ENCODE measurements at regions not wholly inside any gene's neighbourhood (a gene's known extent, or its start where the extent isn't known, plus 50 kb on each side); places are given as distances from the start of the nearest gene placed in this dataset.
"Not testable (repeated sequence)": the region's sequence is repeated elsewhere in the genome, so short reads cannot be mapped to it uniquely, and the experiment has no call there.

DNA sequence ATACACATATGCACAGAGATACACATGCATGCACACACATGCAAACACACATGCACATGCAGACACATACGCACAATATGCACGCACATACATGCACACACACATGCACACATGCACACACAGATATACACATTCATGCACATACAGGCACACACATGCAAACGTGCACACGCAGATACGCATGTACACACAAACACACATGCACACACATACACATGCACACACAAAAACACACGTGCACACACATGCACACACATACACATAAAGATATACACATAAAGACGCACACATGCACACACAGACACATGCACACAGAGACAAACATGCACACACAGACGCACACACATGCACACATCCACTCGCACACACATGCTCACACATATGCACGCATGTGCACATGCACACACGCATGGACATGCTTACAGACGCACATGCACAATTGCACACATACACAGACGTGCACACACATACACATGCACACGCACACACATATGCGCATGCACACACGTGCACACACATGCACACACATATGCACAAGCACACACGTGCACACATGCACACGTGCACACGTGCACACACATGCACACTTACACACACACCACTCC lies 145.2 kb downstream of the ADRA2C start:
- DNase-seq (no peak), ATAC-seq (no peak)
- in situ Hi-C loops (cut with MboI; ENCODE audit: low sequenced_read_pairs in 4 of 4): no loop called here
- TF ChIP-seq, protein P1, sequence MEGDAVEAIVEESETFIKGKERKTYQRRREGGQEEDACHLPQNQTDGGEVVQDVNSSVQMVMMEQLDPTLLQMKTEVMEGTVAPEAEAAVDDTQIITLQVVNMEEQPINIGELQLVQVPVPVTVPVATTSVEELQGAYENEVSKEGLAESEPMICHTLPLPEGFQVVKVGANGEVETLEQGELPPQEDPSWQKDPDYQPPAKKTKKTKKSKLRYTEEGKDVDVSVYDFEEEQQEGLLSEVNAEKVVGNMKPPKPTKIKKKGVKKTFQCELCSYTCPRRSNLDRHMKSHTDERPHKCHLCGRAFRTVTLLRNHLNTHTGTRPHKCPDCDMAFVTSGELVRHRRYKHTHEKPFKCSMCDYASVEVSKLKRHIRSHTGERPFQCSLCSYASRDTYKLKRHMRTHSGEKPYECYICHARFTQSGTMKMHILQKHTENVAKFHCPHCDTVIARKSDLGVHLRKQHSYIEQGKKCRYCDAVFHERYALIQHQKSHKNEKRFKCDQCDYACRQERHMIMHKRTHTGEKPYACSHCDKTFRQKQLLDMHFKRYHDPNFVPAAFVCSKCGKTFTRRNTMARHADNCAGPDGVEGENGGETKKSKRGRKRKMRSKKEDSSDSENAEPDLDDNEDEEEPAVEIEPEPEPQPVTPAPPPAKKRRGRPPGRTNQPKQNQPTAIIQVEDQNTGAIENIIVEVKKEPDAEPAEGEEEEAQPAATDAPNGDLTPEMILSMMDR (IDR thresholded peaks at IDR 0.05 in 4 of 5, conservative IDR thresholded peaks at IDR 0.05 in 1 of 5): no peak
- TF ChIP-seq POLR2A (IDR thresholded peaks at IDR 0.05): no peak
- intact Hi-C loops (cut with DNase I; ENCODE audit: low total_unique reads): no loop called here
- no peak overlapping the region for H3K27ac ChIP-seq
- peaks cover 0 to 4% (median 4%) of the 10 kb centered on the region in 3 donors for H3K27me3 ChIP-seq
- H3K4me3 ChIP-seq: no peak overlapping the region
- H3K9me3 ChIP-seq: no peaks in the 10 kb centered on the region
- no peaks in the 10 kb centered on the region for H3K36me3 ChIP-seq
- H3K4me1 ChIP-seq: no peaks in the 10 kb centered on the region

- in situ Hi-C loops (cut with MboI; ENCODE audit: low sequenced_read_pairs in 4 of 4); H3K27ac ChIP-seq; H3K27me3 ChIP-seq; H3K4me1 ChIP-seq; intact Hi-C loops (cut with DNase I; ENCODE audit: low total_unique reads); H3K36me3 ChIP-seq; DNase-seq; H3K9me3 ChIP-seq; ATAC-seq; H3K4me3 ChIP-seq: not testable (repeated sequence)
These were observed 148.3 kb downstream of the ADRA2C start for GRCh38 chr4:3914511-3914910.

DNA sequence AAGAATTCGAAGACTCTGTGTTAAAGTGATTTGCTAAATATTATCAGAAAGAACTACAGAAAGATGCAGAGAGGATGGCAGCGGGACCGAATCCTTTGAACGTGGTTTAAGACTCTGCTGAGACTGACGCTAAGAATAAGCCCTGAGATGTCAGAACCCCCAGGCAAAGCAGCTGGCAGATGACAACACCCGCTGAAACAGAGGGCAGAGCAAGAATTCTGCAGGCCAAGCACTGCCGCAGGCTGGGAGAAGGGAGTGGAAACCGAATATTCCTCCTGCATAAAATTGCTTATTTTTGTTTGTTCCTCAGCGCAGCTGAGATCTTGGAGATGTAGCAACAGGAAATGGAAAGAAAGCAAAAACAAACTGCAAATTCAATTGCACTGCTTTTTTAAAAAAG lies 153.3 kb downstream of the ADRA2C start:
- H3K4me3 ChIP-seq; intact Hi-C loops (cut with DNase I; ENCODE audit: low total_unique reads); H3K27me3 ChIP-seq; ATAC-seq; in situ Hi-C loops (cut with MboI; ENCODE audit: low sequenced_read_pairs in 4 of 4); DNase-seq; H3K36me3 ChIP-seq; H3K9me3 ChIP-seq; H3K27ac ChIP-seq; H3K4me1 ChIP-seq: not testable (repeated sequence)

DNA sequence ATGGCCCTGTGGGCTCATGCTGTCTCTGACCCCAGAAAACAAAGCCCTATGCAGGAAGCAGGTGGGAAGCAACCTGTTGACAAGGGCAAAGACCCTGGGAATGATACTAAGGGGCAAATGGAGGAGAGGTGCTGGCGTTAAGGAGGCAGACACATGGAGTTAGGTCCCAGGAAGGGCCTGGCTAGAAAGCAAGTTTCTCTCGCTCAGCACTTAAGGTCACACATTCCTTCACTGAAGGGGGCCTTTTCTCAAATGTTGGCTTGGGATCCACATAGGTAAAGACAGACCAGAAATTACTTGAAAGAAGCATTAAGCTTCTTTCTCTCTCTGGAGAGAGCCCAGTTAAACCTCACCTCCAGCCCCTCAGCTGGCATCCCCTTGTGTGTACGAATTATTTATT lies 155.7 kb downstream of the ADRA2C start:
- H3K9me3 ChIP-seq; H3K4me1 ChIP-seq; DNase-seq; H3K27me3 ChIP-seq; H3K36me3 ChIP-seq; intact Hi-C loops (cut with DNase I; ENCODE audit: low total_unique reads); H3K27ac ChIP-seq; in situ Hi-C loops (cut with MboI; ENCODE audit: low sequenced_read_pairs in 4 of 4); ATAC-seq; H3K4me3 ChIP-seq: not testable (repeated sequence)

DNA sequence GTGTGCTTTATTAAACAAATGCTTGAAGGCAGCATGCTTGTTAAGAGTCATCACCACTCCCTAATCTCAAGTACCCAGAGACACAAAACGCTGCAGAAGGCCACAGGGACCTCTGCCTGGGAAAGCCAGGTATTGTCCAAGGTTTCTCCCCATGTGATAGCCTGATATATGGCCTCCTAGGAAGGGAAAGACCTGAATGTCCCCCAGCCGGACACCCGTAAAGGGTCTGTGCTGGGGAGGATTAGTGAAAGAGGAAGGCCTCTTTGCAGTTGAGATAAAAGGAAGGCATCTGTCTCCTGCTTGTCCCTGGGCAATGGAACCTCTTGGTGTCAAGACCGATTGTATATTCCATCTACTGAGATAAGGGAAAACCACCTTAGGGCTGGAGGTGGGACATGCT lies 159.7 kb downstream of the ADRA2C start:
- H3K27me3 ChIP-seq; H3K4me1 ChIP-seq; H3K36me3 ChIP-seq; H3K27ac ChIP-seq; ATAC-seq; H3K4me3 ChIP-seq; H3K9me3 ChIP-seq; DNase-seq; intact Hi-C loops (cut with DNase I; ENCODE audit: low total_unique reads); in situ Hi-C loops (cut with MboI; ENCODE audit: low sequenced_read_pairs in 4 of 4): not testable (repeated sequence)

DNA sequence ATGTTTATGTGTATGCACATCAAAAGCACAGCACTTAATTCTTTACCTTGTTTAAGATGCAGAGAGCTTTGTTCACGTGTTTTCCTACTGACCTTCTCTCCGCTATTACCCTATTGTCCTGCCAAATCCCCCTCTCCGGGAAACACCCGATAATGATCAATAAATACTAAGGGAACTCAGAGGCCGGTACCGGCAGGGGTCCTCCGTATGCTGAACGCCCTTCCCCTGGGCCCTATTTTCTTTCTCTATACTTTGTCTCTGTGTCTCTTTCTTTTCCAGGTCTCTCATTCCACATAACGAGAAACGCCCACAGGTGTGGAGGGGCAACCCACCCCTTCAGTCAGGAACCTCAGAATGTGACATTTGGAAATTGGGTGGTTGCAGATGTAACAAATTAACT lies 160.1 kb downstream of the ADRA2C start:
- DNase-seq; H3K27ac ChIP-seq; ATAC-seq; intact Hi-C loops (cut with DNase I; ENCODE audit: low total_unique reads); H3K27me3 ChIP-seq; H3K36me3 ChIP-seq; in situ Hi-C loops (cut with MboI; ENCODE audit: low sequenced_read_pairs in 4 of 4); H3K9me3 ChIP-seq; H3K4me1 ChIP-seq; H3K4me3 ChIP-seq: not testable (repeated sequence)

- H3K4me1 ChIP-seq; H3K9me3 ChIP-seq; ATAC-seq; H3K27ac ChIP-seq; intact Hi-C loops (cut with DNase I; ENCODE audit: low total_unique reads); H3K36me3 ChIP-seq; DNase-seq; in situ Hi-C loops (cut with MboI; ENCODE audit: low sequenced_read_pairs in 4 of 4); H3K4me3 ChIP-seq; H3K27me3 ChIP-seq: not testable (repeated sequence)
These were observed 161.0 kb downstream of the ADRA2C start for GRCh38 chr4:3926969-3927755.

GRCh38 chr4:3929431-3929830 lies 163.2 kb downstream of the ADRA2C start:
- H3K4me1 ChIP-seq; H3K27me3 ChIP-seq; in situ Hi-C loops (cut with MboI; ENCODE audit: low sequenced_read_pairs in 4 of 4); ATAC-seq; H3K36me3 ChIP-seq; H3K27ac ChIP-seq; H3K9me3 ChIP-seq; intact Hi-C loops (cut with DNase I; ENCODE audit: low total_unique reads); H3K4me3 ChIP-seq: not testable (repeated sequence)
- peak in 1 of 2 donors; percentile 28 for DNase-seq

DNA sequence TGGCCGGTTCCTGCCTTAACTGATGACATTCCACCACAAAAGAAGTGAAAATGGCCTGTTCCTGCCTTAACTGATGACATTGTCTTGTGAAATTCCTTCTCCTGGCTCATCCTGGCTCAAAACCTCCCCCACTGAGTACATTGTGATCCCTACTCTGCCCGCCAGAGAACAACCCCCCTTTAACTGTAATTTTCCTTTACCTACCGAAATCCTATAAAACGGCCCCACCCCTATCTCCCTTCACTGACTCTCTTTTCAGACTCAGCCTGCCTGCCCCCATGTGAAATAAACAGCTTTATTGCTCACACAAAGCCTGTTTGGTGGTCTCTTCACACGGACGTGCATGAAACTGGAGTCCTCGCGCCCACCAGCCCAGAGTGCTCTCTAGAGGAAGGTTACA lies 166.5 kb downstream of the ADRA2C start:
- H3K9me3 ChIP-seq; H3K36me3 ChIP-seq; H3K4me1 ChIP-seq; in situ Hi-C loops (cut with MboI; ENCODE audit: low sequenced_read_pairs in 4 of 4); H3K4me3 ChIP-seq; ATAC-seq; H3K27me3 ChIP-seq; DNase-seq; H3K27ac ChIP-seq; intact Hi-C loops (cut with DNase I; ENCODE audit: low total_unique reads): not testable (repeated sequence)

DNA sequence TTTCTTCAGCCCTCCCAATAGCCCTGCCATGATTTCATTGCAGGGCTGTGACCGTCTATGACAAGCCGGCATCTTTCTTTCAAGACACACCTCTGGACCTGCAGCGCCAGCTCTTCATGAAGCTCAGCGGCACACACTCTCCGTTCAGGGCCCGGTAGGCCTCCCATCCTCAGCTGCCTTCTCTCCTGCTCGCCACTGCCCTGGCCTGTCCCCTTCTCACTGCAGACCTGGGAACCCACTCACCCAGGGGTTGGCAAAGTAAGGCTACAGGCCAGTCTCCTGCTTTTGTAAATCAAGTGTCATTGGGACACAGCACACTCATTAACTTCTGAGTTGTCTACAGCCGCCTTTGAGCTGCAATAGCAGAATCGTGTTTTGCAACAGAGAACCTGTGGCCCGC lies 169.2 kb downstream of the ADRA2C start:
- intact Hi-C loops (cut with DNase I; ENCODE audit: low total_unique reads); DNase-seq; H3K4me1 ChIP-seq; H3K27ac ChIP-seq; in situ Hi-C loops (cut with MboI; ENCODE audit: low sequenced_read_pairs in 4 of 4); H3K4me3 ChIP-seq; ATAC-seq; H3K9me3 ChIP-seq; H3K27me3 ChIP-seq; H3K36me3 ChIP-seq: not testable (repeated sequence)

All from gastrocnemius medialis (tissue), 4 donors.